GM23338 (cell line): ENCODE measurements at regions not wholly inside any gene's neighbourhood (a gene's known extent, or its start where the extent isn't known, plus 50 kb on each side); places are given as distances from the start of the nearest gene placed in this dataset.

Source experiments
- ATAC-seq: fragments of 200-7000 bp; cut with Tn5 transposase; 3 replicates; pipeline ENCODE4 v1.9.1; 2020
- DNase-seq: peaks from one replicate; pipeline ENCODE4 v3.0.0-alpha.2; 2015; ENCODE audit warnings: low spot score
- H2AFZ ChIP-seq: fragments of 200-600 bp; sonication (generic); 2 replicates; pipeline ENCODE4 v1.8.0; 2016; ENCODE audit warnings: antibody characterized with exemption, mild to moderate bottlenecking, moderate library complexity
- H3F3A ChIP-seq: fragments of 200-600 bp; sonication (generic); replicated peaks from 2 replicates; pipeline ENCODE4 v1.8.0; 2017; ENCODE audit warnings: antibody characterized with exemption, mixed run types, low read depth
- H3K27ac ChIP-seq: fragments of 200-600 bp; sonication (generic); 2 replicates; pipeline ENCODE4 v1.6.1; 2016; ENCODE audit warnings: low read depth
- H3K27me3 ChIP-seq: fragments of 200-600 bp; sonication (generic); 2 replicates; pipeline ENCODE4 v1.8.0; 2016; ENCODE audit warnings: mild to moderate bottlenecking, mixed run types, moderate library complexity; ENCODE audit not compliant: insufficient read depth
- H3K36me3 ChIP-seq: fragments of 200-600 bp; sonication (generic); 2 replicates; pipeline ENCODE4 v1.8.0; 2016; ENCODE audit warnings: mild to moderate bottlenecking; ENCODE audit not compliant: insufficient read depth
- H3K4me1 ChIP-seq: fragments of 200-600 bp; sonication (generic); 2 replicates; pipeline ENCODE4 v1.8.0; 2016; ENCODE audit warnings: mild to moderate bottlenecking, moderate library complexity; ENCODE audit not compliant: insufficient read depth
- H3K4me2 ChIP-seq: fragments of 200-600 bp; sonication (generic); 2 replicates; pipeline ENCODE4 v1.7.1; 2017; ENCODE audit warnings: mixed run types
- H3K4me3 ChIP-seq: fragments of 200-600 bp; sonication (generic); 2 replicates; pipeline ENCODE4 v1.6.1; 2016; ENCODE audit warnings: mixed run types
- H3K79me2 ChIP-seq: fragments of 200-600 bp; sonication (generic); replicated peaks from 2 replicates; pipeline ENCODE4 v1.8.0; 2017; ENCODE audit warnings: mild to moderate bottlenecking; ENCODE audit not compliant: insufficient read depth
- H3K9me2 ChIP-seq: fragments of 200-600 bp; sonication (generic); 2 replicates; pipeline ENCODE4 v1.8.0; 2017; ENCODE audit not compliant: insufficient read depth
- H4K20me1 ChIP-seq: fragments of 200-600 bp; sonication (generic); replicated peaks from 2 replicates; pipeline ENCODE4 v1.8.0; 2017; ENCODE audit warnings: mild to moderate bottlenecking; ENCODE audit not compliant: insufficient read depth
- H3K27ac Mint-ChIP-seq: 2 replicates; pipeline ENCODE4 v1.8.0; 2020; ENCODE audit warnings: inconsistent platforms, mild to moderate bottlenecking, moderate library complexity, mixed read lengths
- H3K27me3 Mint-ChIP-seq: 3 replicates; pipeline ENCODE4 v1.8.0; 2022; ENCODE audit warnings: low read depth, mild to moderate bottlenecking, moderate library complexity, mixed read lengths, inconsistent platforms; ENCODE audit not compliant: insufficient read depth, poor library complexity
- H3K36me3 Mint-ChIP-seq: 3 replicates; pipeline ENCODE4 v1.8.0; 2021; ENCODE audit warnings: low read depth, mild to moderate bottlenecking, inconsistent platforms, moderate library complexity, mixed read lengths
- H3K4me1 Mint-ChIP-seq: 3 replicates; pipeline ENCODE4 v1.8.0; 2020; ENCODE audit warnings: mild to moderate bottlenecking, inconsistent platforms, mixed read lengths
- H3K4me3 Mint-ChIP-seq: 3 replicates; pipeline ENCODE4 v1.8.0; 2021; ENCODE audit warnings: moderate library complexity, mild to moderate bottlenecking, inconsistent platforms, mixed read lengths
- H3K9me3 Mint-ChIP-seq: 3 replicates; pipeline ENCODE4 v1.8.0; 2020; ENCODE audit warnings: moderate library complexity, mild to moderate bottlenecking, inconsistent platforms, mixed read lengths
- EZH2 ChIP-seq: fragments of 200-600 bp; sonication (generic); IDR thresholded peaks from one replicate; pipeline ENCODE4 v1.8.0; 2017; ENCODE audit warnings: antibody characterized with exemption, mild to moderate bottlenecking, low read depth; ENCODE audit not compliant: unreplicated experiment
- EZH2phosphoT487 ChIP-seq: fragments of 200-600 bp; sonication (generic); IDR thresholded peaks from one replicate; pipeline ENCODE4 v1.8.1; 2018; ENCODE audit warnings: antibody characterized with exemption; ENCODE audit not compliant: unreplicated experiment
- JUNB ChIP-seq: IDR thresholded peaks from one replicate; pipeline ENCODE4 v1.6.1; 2016; ENCODE audit warnings: antibody characterized with exemption; ENCODE audit not compliant: unreplicated experiment
- NANOG ChIP-seq: IDR thresholded peaks from 2 replicates; pipeline ENCODE4 v1.6.1; 2016; ENCODE audit warnings: antibody characterized with exemption, borderline replicate concordance
- STAT1 ChIP-seq: IDR thresholded peaks from one replicate; pipeline ENCODE4 v1.6.1; 2016; ENCODE audit warnings: antibody characterized with exemption; ENCODE audit not compliant: unreplicated experiment
- ZNF114 ChIP-seq: fragments of 250-450 bp; sonication (Bioruptor Pico); IDR thresholded peaks from 2 replicates; pipeline ENCODE4 v1.5.0; 2020; ENCODE audit warnings: mild to moderate bottlenecking, moderate library complexity
- ZNF462 ChIP-seq: fragments of 250-450 bp; sonication (Bioruptor Pico); IDR thresholded peaks from 2 replicates; pipeline ENCODE4 v1.5.0; 2020; ENCODE audit warnings: mild to moderate bottlenecking, moderate library complexity
- TF ChIP-seq, protein P1 (sequence below): IDR thresholded peaks from one replicate; pipeline ENCODE4 v1.6.1; 2018; ENCODE audit warnings: antibody characterized with exemption; ENCODE audit not compliant: unreplicated experiment
- TF ChIP-seq, protein P2 (sequence below), 2 experiments: fragments of 200-600 bp in 1 of 2; sonication (generic) in 1 of 2; conservative IDR thresholded peaks; 2 replicates each; pipeline versions ENCODE4 v1.5.1 to v1.6.1; 2016 to 2017; ENCODE audit warnings: antibody characterized with exemption in 2 of 2, low read depth in 2 of 2, mild to moderate bottlenecking in 2 of 2, moderate library complexity in 1 of 2

DNA sequence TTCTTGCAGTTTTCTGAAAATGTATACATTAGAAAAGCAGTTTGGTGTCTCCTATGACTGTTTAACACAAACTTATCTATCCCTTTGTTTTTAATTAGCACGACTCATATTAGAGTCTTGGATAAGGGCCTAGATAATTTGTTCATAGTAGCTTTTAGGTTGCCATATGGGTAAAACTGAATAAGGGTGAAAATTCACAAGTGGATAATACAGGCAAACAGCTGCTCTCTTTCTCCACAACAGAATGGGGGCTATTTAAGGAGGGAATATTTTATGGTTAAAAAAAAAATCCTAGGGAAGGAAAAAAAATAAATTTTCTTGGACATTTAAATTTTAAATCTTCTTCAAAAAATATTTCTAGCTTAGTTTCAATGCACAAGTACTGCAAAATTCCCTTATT lies 1416.1 kb downstream of the GATA3 start (continued):
- TF ChIP-seq EZH2phosphoT487 (no peak), NANOG (no peak), ZNF114 (no peak), STAT1 (no peak), EZH2 (no peak), JUNB (no peak)
- TF ChIP-seq, protein P1, sequence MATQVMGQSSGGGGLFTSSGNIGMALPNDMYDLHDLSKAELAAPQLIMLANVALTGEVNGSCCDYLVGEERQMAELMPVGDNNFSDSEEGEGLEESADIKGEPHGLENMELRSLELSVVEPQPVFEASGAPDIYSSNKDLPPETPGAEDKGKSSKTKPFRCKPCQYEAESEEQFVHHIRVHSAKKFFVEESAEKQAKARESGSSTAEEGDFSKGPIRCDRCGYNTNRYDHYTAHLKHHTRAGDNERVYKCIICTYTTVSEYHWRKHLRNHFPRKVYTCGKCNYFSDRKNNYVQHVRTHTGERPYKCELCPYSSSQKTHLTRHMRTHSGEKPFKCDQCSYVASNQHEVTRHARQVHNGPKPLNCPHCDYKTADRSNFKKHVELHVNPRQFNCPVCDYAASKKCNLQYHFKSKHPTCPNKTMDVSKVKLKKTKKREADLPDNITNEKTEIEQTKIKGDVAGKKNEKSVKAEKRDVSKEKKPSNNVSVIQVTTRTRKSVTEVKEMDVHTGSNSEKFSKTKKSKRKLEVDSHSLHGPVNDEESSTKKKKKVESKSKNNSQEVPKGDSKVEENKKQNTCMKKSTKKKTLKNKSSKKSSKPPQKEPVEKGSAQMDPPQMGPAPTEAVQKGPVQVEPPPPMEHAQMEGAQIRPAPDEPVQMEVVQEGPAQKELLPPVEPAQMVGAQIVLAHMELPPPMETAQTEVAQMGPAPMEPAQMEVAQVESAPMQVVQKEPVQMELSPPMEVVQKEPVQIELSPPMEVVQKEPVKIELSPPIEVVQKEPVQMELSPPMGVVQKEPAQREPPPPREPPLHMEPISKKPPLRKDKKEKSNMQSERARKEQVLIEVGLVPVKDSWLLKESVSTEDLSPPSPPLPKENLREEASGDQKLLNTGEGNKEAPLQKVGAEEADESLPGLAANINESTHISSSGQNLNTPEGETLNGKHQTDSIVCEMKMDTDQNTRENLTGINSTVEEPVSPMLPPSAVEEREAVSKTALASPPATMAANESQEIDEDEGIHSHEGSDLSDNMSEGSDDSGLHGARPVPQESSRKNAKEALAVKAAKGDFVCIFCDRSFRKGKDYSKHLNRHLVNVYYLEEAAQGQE: no peak

- Histone ChIP-seq H3K4me2 (no peak overlapping the region), H3K27me3 (no peaks in the 10 kb centered on the region), H3K27ac (no peak overlapping the region), H2AFZ (no peak overlapping the region), H3K4me1 (no peaks in the 10 kb centered on the region), H4K20me1 (no peaks in the 10 kb centered on the region), H3K4me3 (no peak overlapping the region), H3F3A (no peaks in the 10 kb centered on the region), H3K79me2 (no peaks in the 10 kb centered on the region), H3K36me3 (no peaks in the 10 kb centered on the region), H3K9me2 (no peaks in the 10 kb centered on the region)
- DNase-seq (no peak), ATAC-seq (no peak)
- H3K36me3 Mint-ChIP-seq: no peaks in the 10 kb centered on the region
- H3K9me3 Mint-ChIP-seq: no peaks in the 10 kb centered on the region
- no peak overlapping the region for H3K27ac Mint-ChIP-seq
- no peaks in the 10 kb centered on the region for H3K4me1 Mint-ChIP-seq
- H3K4me3 Mint-ChIP-seq: no peak overlapping the region
- no peaks in the 10 kb centered on the region for H3K27me3 Mint-ChIP-seq
- TF ChIP-seq ZNF462 (no peak), STAT1 (no peak), NANOG (no peak), EZH2phosphoT487 (no peak)
- TF ChIP-seq, protein P2, sequence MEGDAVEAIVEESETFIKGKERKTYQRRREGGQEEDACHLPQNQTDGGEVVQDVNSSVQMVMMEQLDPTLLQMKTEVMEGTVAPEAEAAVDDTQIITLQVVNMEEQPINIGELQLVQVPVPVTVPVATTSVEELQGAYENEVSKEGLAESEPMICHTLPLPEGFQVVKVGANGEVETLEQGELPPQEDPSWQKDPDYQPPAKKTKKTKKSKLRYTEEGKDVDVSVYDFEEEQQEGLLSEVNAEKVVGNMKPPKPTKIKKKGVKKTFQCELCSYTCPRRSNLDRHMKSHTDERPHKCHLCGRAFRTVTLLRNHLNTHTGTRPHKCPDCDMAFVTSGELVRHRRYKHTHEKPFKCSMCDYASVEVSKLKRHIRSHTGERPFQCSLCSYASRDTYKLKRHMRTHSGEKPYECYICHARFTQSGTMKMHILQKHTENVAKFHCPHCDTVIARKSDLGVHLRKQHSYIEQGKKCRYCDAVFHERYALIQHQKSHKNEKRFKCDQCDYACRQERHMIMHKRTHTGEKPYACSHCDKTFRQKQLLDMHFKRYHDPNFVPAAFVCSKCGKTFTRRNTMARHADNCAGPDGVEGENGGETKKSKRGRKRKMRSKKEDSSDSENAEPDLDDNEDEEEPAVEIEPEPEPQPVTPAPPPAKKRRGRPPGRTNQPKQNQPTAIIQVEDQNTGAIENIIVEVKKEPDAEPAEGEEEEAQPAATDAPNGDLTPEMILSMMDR (conservative IDR thresholded peaks at IDR 0.05; ENCODE audit: low read depth in 2 of 2): no peak
- TF ChIP-seq, protein P1: no peak
These were observed 1447.5 kb downstream of the GATA3 start for GRCh38 chr10:9501944-9502343.
